ENCODE measurements at regions not wholly inside any gene's neighbourhood (a gene's known extent, or its start where the extent isn't known, plus 50 kb on each side); places are given as distances from the start of the nearest gene placed in this dataset.
"Not testable (repeated sequence)": the region's sequence is repeated elsewhere in the genome, so short reads cannot be mapped to it uniquely, and the experiment has no call there.

GRCh38 chr3:8353364-8353763 lies 148.3 kb upstream of the LMCD1 start:
- no peak for DNase-seq (ENCODE audit: low read depth, low spot score)

- DNase-seq (ENCODE audit: low read depth, low spot score) = no peak
Measured at GRCh38 chr3:8355346-8355745, 146.3 kb upstream of the LMCD1 start.

- not testable (repeated sequence) for DNase-seq (ENCODE audit: low read depth, low spot score)
Measured at GRCh38 chr3:8356066-8356465, 145.6 kb upstream of the LMCD1 start.

- no peak for DNase-seq (ENCODE audit: low read depth, low spot score)
Measured at GRCh38 chr3:8357859-8358258, 143.8 kb upstream of the LMCD1 start.

GRCh38 chr3:8359133-8359532 lies 142.5 kb upstream of the LMCD1 start:
- no peak for DNase-seq (ENCODE audit: low read depth, low spot score)

GRCh38 chr3:8363200-8363599 lies 138.4 kb upstream of the LMCD1 start:
- DNase-seq (ENCODE audit: low read depth, low spot score) = no peak

- DNase-seq (ENCODE audit: low read depth, low spot score) = no peak
Measured at GRCh38 chr3:8365541-8365940, 136.1 kb upstream of the LMCD1 start.

GRCh38 chr3:8366219-8366810 lies 135.3 kb upstream of the LMCD1 start:
- no peak for DNase-seq (ENCODE audit: low read depth, low spot score)

GRCh38 chr3:8368598-8368997 lies 133.0 kb upstream of the LMCD1 start:
- no peak for DNase-seq (ENCODE audit: low read depth, low spot score)

- no peak for DNase-seq (ENCODE audit: low read depth, low spot score)
Measured at GRCh38 chr3:8369638-8370037, 132.0 kb upstream of the LMCD1 start.

- DNase-seq (ENCODE audit: low read depth, low spot score) = no peak
Measured at GRCh38 chr3:8371085-8371551, 130.5 kb upstream of the LMCD1 start.

- DNase-seq (ENCODE audit: low read depth, low spot score) = no peak
Measured at GRCh38 chr3:8371960-8372463, 129.6 kb upstream of the LMCD1 start.

GRCh38 chr3:8380904-8381704 lies 120.5 kb upstream of the LMCD1 start:
- no peak for DNase-seq (ENCODE audit: low read depth, low spot score)

GRCh38 chr3:8385848-8386620 lies 115.6 kb upstream of the LMCD1 start:
- DNase-seq (ENCODE audit: low read depth, low spot score) = no peak

GRCh38 chr3:8387571-8387970 lies 114.1 kb upstream of the LMCD1 start:
- no peak for DNase-seq (ENCODE audit: low read depth, low spot score)

- DNase-seq (ENCODE audit: low read depth, low spot score) = no peak
Measured at GRCh38 chr3:8399686-8400085, 101.9 kb upstream of the LMCD1 start.

GRCh38 chr3:8400911-8401310 lies 100.7 kb upstream of the LMCD1 start:
- no peak for DNase-seq (ENCODE audit: low read depth, low spot score)

- no peak for DNase-seq (ENCODE audit: low read depth, low spot score)
Measured at GRCh38 chr3:8403996-8404395, 97.6 kb upstream of the LMCD1 start.

GRCh38 chr3:8405144-8405543 lies 96.5 kb upstream of the LMCD1 start:
- no peak for DNase-seq (ENCODE audit: low read depth, low spot score)

GRCh38 chr3:8406479-8406878 lies 95.1 kb upstream of the LMCD1 start:
- DNase-seq (ENCODE audit: low read depth, low spot score) = no peak

- no peak for DNase-seq (ENCODE audit: low read depth, low spot score)
Measured at GRCh38 chr3:8413337-8413926, 88.2 kb upstream of the LMCD1 start.

GRCh38 chr3:8416965-8417364 lies 84.7 kb upstream of the LMCD1 start:
- no peak for DNase-seq (ENCODE audit: low read depth, low spot score)

Data from activated CD4-positive, CD25-positive, alpha-beta regulatory T cell treated with anti-CD3 and anti-CD28 coated beads, Interleukin-2, amount 50 U/mL, for 16 hours (primary cell).